ENCODE measurements at regions not wholly inside any gene's neighbourhood (a gene's known extent, or its start where the extent isn't known, plus 50 kb on each side); places are given as distances from the start of the nearest gene placed in this dataset.
"Not testable (repeated sequence)": the region's sequence is repeated elsewhere in the genome, so short reads cannot be mapped to it uniquely, and the experiment has no call there.

- Mint-ChIP-seq H3K27me3 (no peaks in the 10 kb centered on the region), H3K9me3 (no peaks in the 10 kb centered on the region), H3K4me1 (no peaks in the 10 kb centered on the region), H3K27ac (no peak overlapping the region), H3K36me3 (ENCODE audit: low read depth) (no peaks in the 10 kb centered on the region), H3K4me3 (no peak overlapping the region)
- DNase-seq (no peak), ATAC-seq (no peak)
Observed at GRCh38 chr3:34034840-34035239, 236.4 kb downstream of the PDCD6IP start.

DNA sequence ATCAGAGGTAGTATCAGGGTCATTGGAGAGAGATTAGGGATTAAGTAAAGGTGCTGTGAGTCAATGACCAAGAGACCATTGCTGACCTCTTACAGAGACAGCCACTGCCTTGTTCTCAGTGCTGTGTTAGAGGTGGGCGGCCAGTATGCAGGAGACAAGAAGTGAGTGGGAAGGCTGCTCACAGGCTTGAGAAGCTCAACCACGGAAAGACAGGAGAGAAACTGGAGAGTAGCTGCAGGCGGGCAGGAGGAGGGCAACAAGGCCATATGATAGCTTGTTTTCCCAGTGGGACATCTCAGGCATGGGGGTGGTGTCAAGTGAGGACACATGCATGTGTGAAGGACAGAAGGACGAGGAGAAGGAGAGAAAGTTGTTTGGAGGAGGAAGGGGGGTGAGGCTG is 237.3 kb downstream of the PDCD6IP start:
- no peak for DNase-seq
- H3K4me3 Mint-ChIP-seq = no peak overlapping the region
- H3K27ac Mint-ChIP-seq = no peak overlapping the region
- no peak for ATAC-seq
- no peaks in the 10 kb centered on the region for H3K27me3 Mint-ChIP-seq
- no peaks in the 10 kb centered on the region for H3K36me3 Mint-ChIP-seq (ENCODE audit: low read depth)
- no peaks in the 10 kb centered on the region for H3K9me3 Mint-ChIP-seq
- H3K4me1 Mint-ChIP-seq = no peaks in the 10 kb centered on the region

GRCh38 chr3:34037260-34037659 is 238.8 kb downstream of the PDCD6IP start:
- no peak overlapping the region for H3K4me3 Mint-ChIP-seq
- no peak overlapping the region for H3K27ac Mint-ChIP-seq
- H3K27me3 Mint-ChIP-seq = no peaks in the 10 kb centered on the region
- no peaks in the 10 kb centered on the region for H3K36me3 Mint-ChIP-seq (ENCODE audit: low read depth)
- DNase-seq = no peak
- no peaks in the 10 kb centered on the region for H3K9me3 Mint-ChIP-seq
- no peak for ATAC-seq
- H3K4me1 Mint-ChIP-seq = no peaks in the 10 kb centered on the region

GRCh38 chr3:34038131-34038530 is 239.7 kb downstream of the PDCD6IP start:
- Mint-ChIP-seq H3K4me1 (no peaks in the 10 kb centered on the region), H3K27me3 (no peaks in the 10 kb centered on the region), H3K9me3 (no peaks in the 10 kb centered on the region), H3K27ac (no peak overlapping the region), H3K4me3 (no peak overlapping the region), H3K36me3 (ENCODE audit: low read depth) (no peaks in the 10 kb centered on the region)
- DNase-seq (no peak), ATAC-seq (no peak)

DNA sequence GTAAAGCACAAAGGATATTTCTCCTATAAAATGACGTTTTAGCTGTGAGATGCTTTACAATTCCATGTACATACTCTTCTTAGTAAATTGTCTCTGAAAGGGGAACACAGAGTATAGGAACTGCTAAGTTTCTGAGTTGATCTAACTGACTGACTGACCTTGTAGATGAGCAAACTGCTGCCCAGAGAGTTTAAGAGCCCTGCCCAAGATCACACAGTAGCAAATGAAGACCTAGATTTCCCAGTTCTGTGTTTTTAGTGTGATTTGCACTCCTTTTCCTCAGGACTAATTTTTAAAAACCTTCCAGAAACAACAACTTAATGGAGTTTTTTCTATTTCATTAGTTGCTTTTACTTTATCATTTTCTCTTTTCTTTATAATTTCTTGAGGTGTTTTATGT is 247.7 kb downstream of the PDCD6IP start:
- Mint-ChIP-seq H3K27ac (no peak overlapping the region), H3K4me3 (no peak overlapping the region), H3K4me1 (no peaks in the 10 kb centered on the region), H3K36me3 (ENCODE audit: low read depth) (no peaks in the 10 kb centered on the region), H3K27me3 (no peaks in the 10 kb centered on the region), H3K9me3 (no peaks in the 10 kb centered on the region)
- DNase-seq (no peak), ATAC-seq (no peak)

GRCh38 chr3:34053626-34054025 is 255.2 kb downstream of the PDCD6IP start:
- Mint-ChIP-seq H3K36me3 (ENCODE audit: low read depth) (no peaks in the 10 kb centered on the region), H3K9me3 (no peaks in the 10 kb centered on the region), H3K27ac (no peak overlapping the region), H3K4me3 (no peak overlapping the region), H3K4me1 (no peaks in the 10 kb centered on the region), H3K27me3 (peaks cover 4% of the 10 kb centered on the region)
- DNase-seq (no peak), ATAC-seq (no peak)

DNA sequence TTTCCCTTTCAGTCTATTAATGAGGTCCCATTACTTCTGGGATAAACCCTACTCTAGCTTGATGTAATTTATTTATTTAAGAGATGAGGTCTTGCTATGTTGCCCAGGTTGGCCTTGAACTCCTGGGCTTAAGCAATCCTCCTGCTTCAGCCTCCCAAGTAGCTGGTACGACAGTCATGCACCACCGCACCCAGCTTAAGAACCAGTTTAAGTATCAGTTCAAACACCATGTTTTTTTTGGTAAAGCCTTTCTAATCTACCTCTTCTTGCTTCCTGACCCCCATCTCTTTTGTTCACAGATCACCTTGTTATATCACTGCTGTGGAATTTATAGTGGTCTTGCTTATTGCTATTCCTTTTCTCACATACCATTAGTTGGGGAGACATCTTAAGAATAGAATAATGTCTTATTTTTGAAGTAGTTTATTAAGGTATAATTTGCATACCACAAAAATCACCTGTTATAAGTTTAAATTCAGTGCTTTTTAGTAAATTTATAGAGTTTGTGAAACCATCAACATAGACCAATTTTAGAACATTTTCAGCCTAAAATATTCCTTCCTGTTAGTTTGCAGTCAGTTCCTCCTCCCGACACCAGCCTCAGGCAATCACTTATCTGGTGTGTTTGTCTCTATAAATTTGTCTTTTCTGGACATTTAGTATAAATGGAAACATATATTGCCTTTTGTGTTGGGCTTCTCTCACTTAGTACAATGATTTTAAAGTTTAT is 257.9 kb downstream of the PDCD6IP start:
- DNase-seq = no peak
- Mint-ChIP-seq H3K36me3 (ENCODE audit: low read depth) (no peaks in the 10 kb centered on the region), H3K4me1 (no peaks in the 10 kb centered on the region), H3K4me3 (no peak overlapping the region), H3K9me3 (no peaks in the 10 kb centered on the region), H3K27me3 (peaks cover 6% of the 10 kb centered on the region), H3K27ac (no peak overlapping the region)
- ATAC-seq = no peak

DNA sequence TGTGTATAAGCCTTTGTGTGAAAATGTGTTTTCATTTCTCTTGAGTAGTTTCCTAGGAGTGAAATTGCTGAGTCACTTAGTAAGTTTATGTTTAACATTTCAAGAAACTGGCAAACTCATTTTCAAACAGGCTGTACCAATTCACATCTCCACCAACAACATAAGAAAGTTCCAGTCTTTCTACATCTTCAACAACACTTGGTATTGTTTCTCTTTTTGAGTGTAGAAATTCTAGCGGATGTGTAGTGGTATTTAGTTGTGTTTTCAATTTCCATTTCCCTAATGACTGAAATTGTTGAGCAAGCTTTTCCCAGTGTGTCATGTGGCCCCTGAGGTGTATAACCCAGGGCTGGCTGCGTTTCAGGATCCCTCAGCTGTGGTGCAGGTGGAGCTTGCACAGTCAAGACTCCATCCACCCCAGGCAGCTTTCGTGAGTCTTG is 258.5 kb downstream of the PDCD6IP start:
- no peaks in the 10 kb centered on the region for H3K4me1 Mint-ChIP-seq
- no peaks in the 10 kb centered on the region for H3K36me3 Mint-ChIP-seq (ENCODE audit: low read depth)
- peaks cover 6% of the 10 kb centered on the region for H3K27me3 Mint-ChIP-seq
- H3K27ac Mint-ChIP-seq = no peak overlapping the region
- H3K9me3 Mint-ChIP-seq = no peaks in the 10 kb centered on the region
- ATAC-seq (peak; percentile 61), DNase-seq (no peak)
- no peak overlapping the region for H3K4me3 Mint-ChIP-seq

- H3K36me3 Mint-ChIP-seq (ENCODE audit: low read depth); H3K27ac Mint-ChIP-seq; H3K9me3 Mint-ChIP-seq: not testable (repeated sequence)
Observed at GRCh38 chr3:34060995-34061394, 262.6 kb downstream of the PDCD6IP start.

DNA sequence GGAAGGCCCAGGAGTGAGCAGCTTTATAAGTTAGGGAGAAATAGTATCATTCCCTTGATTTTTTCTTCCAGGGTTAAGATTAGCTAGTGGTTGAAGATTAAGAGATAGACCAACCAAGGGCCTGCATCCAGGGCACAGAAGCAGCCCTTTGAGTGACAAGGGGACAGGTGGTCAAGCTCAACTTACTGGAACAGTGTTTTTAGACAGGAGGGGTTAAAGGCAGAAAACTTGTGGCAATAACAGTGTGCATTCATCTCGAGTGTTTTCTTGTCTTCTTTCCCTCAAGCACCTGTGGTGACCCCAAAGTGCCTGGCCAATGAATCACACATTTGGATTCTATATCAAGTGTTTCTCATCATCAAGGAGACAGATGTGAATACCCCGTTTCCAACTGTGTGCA is 267.5 kb downstream of the PDCD6IP start:
- Mint-ChIP-seq H3K4me1 (no peaks in the 10 kb centered on the region), H3K27ac (no peak overlapping the region), H3K27me3 (no peaks in the 10 kb centered on the region), H3K4me3 (no peak overlapping the region), H3K36me3 (ENCODE audit: low read depth) (no peaks in the 10 kb centered on the region), H3K9me3 (no peaks in the 10 kb centered on the region)
- DNase-seq = no peak
- ATAC-seq = no peak

More at GRCh38 chr3:34060995-34061394, 262.6 kb downstream of the PDCD6IP start:
- not testable (repeated sequence) for ATAC-seq, H3K27me3 Mint-ChIP-seq, H3K4me1 Mint-ChIP-seq, H3K4me3 Mint-ChIP-seq, DNase-seq

DNA sequence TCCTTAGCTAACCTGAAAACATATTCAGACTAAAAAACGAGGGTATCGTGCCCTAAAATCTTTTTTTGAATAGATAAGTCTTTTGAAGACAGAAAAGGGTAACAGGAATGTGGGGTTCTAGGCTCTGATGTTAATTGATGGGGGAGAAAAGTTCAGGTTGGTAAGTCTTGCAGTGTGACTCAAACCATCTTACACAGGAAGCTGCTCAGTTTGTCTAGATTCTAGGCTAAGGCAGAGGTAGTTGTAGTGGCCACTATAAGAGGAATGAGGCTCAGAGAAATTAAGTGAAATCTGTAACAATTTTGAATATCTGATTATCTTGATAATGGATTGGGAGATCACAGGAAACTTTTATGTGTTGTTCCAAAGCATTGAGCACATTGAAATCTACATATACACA is 267.9 kb downstream of the PDCD6IP start:
- H3K4me3 Mint-ChIP-seq = no peak overlapping the region
- H3K27ac Mint-ChIP-seq = no peak overlapping the region
- H3K36me3 Mint-ChIP-seq (ENCODE audit: low read depth) = no peaks in the 10 kb centered on the region
- no peak for DNase-seq
- H3K9me3 Mint-ChIP-seq = no peaks in the 10 kb centered on the region
- H3K27me3 Mint-ChIP-seq = no peaks in the 10 kb centered on the region
- ATAC-seq = no peak
- H3K4me1 Mint-ChIP-seq = no peaks in the 10 kb centered on the region

- H3K4me1 Mint-ChIP-seq = no peaks in the 10 kb centered on the region
- no peak overlapping the region for H3K4me3 Mint-ChIP-seq
- no peak for DNase-seq
Observed at GRCh38 chr3:34066999-34067398, 268.6 kb downstream of the PDCD6IP start.

GRCh38 chr3:34067536-34068051 is 269.2 kb downstream of the PDCD6IP start:
- Mint-ChIP-seq H3K27me3 (no peaks in the 10 kb centered on the region), H3K4me1 (no peaks in the 10 kb centered on the region), H3K4me3 (no peak overlapping the region), H3K9me3 (no peaks in the 10 kb centered on the region), H3K27ac (no peak overlapping the region), H3K36me3 (ENCODE audit: low read depth) (no peaks in the 10 kb centered on the region)
- no peak for ATAC-seq
- no peak for DNase-seq

More at GRCh38 chr3:34066999-34067398, 268.6 kb downstream of the PDCD6IP start:
- H3K27me3 Mint-ChIP-seq = no peaks in the 10 kb centered on the region
- no peaks in the 10 kb centered on the region for H3K36me3 Mint-ChIP-seq (ENCODE audit: low read depth)
- H3K27ac Mint-ChIP-seq = no peak overlapping the region
- ATAC-seq = no peak
- no peaks in the 10 kb centered on the region for H3K9me3 Mint-ChIP-seq

GRCh38 chr3:34068505-34068904 is 270.1 kb downstream of the PDCD6IP start:
- Mint-ChIP-seq H3K27ac (no peak overlapping the region), H3K9me3 (no peaks in the 10 kb centered on the region), H3K4me1 (no peaks in the 10 kb centered on the region), H3K4me3 (no peak overlapping the region), H3K36me3 (ENCODE audit: low read depth) (no peaks in the 10 kb centered on the region), H3K27me3 (no peaks in the 10 kb centered on the region)
- no peak for DNase-seq
- ATAC-seq = no peak

DNA sequence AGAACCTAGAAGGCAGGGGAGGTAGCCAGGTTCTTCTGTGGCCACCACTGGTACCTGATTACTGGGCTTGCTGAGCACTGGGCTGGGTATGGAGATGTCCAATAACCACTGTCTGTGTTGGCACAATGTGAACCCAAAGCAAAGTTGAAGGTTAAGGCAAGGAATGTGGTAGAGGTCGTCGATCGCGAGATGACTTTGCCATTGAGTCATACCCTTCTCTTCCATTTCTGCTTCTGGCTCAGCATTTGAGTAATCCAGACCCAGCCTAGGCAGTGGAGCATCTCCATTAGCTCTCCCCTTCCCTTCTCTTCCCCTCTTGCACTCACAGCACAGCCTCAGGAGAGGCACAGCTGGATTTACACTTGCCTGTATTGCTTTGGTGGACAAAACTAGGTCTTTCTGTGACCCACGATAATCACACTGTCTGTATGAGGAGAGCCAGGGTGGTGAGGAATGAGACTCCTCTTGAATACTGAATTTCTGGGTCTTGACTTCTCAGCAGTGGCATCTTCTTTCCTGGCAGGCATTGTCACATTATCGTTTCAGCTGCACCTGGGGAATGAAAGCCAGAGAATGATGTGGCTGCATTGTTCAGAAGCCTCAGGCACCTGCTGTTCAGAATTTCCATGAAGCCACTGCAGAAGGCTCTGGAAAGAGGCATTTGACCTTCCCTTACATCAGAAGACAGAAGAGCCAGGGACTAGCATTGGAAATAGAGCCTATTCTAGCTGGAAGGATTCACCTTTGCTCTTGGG is 272.6 kb downstream of the PDCD6IP start:
- ATAC-seq (no peak), DNase-seq (no peak)
- H3K27ac Mint-ChIP-seq = no peak overlapping the region
- H3K4me3 Mint-ChIP-seq = no peak overlapping the region
- no peaks in the 10 kb centered on the region for H3K27me3 Mint-ChIP-seq
- no peaks in the 10 kb centered on the region for H3K4me1 Mint-ChIP-seq
- no peaks in the 10 kb centered on the region for H3K36me3 Mint-ChIP-seq (ENCODE audit: low read depth)
- H3K9me3 Mint-ChIP-seq = no peaks in the 10 kb centered on the region

All from activated naive CD8-positive, alpha-beta T cell treated with anti-CD3 and anti-CD28 coated beads, Interleukin-2, amount 50 U/mL, for 24 hours (primary cell).